Breast epithelium (tissue), 3 donors: ENCODE measurements at regions not wholly inside any gene's neighbourhood (a gene's known extent, or its start where the extent isn't known, plus 50 kb on each side); places are given as distances from the start of the nearest gene placed in this dataset.

ENCODE experiments used
- POLR2AphosphoS5 ChIP-seq, 3 donors: sonication (generic); formaldehyde crosslinking; IDR thresholded peaks; one replicate each; pipeline ENCODE4 v1.6.1; 2017; ENCODE audit warnings: antibody characterized with exemption in 3 of 3
- TF ChIP-seq, protein P1 (sequence below), 3 donors: fragments of 450-650 bp; IDR thresholded peaks; one replicate each; pipeline ENCODE4 v1.5.1; 2016 to 2017; ENCODE audit warnings: antibody characterized with exemption in 3 of 3, mild to moderate bottlenecking in 3 of 3, moderate library complexity in 3 of 3

GRCh38 chr4:137703195-137703594, 170.9 kb upstream of the PCDH18 start:
- TF ChIP-seq POLR2AphosphoS5 (IDR thresholded peaks at IDR 0.05), result no peak
- TF ChIP-seq, protein P1, sequence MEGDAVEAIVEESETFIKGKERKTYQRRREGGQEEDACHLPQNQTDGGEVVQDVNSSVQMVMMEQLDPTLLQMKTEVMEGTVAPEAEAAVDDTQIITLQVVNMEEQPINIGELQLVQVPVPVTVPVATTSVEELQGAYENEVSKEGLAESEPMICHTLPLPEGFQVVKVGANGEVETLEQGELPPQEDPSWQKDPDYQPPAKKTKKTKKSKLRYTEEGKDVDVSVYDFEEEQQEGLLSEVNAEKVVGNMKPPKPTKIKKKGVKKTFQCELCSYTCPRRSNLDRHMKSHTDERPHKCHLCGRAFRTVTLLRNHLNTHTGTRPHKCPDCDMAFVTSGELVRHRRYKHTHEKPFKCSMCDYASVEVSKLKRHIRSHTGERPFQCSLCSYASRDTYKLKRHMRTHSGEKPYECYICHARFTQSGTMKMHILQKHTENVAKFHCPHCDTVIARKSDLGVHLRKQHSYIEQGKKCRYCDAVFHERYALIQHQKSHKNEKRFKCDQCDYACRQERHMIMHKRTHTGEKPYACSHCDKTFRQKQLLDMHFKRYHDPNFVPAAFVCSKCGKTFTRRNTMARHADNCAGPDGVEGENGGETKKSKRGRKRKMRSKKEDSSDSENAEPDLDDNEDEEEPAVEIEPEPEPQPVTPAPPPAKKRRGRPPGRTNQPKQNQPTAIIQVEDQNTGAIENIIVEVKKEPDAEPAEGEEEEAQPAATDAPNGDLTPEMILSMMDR (IDR thresholded peaks at IDR 0.05), result no peak
